Stomach (tissue), 8 donors: ENCODE measurements at regions not wholly inside any gene's neighbourhood (a gene's known extent, or its start where the extent isn't known, plus 50 kb on each side); places are given as distances from the start of the nearest gene placed in this dataset.
A peak's percentile ranks its signal among the peaks of the same experiment; 100 is the strongest.

Source experiments
- DNase-seq, 2 donors: peaks; one replicate each; pipeline versions ENCODE4 v3.0.0 to v3.0.0-alpha.2; 2013 to 2019
- H3K27ac ChIP-seq, 5 donors: fragments of 200-600 bp in 4 of 5; sonication (generic) in 4 of 5; one replicate each; pipeline ENCODE4 v1.5.1; 2013 to 2019; ENCODE audit warnings: mild to moderate bottlenecking in 1 of 5, moderate library complexity in 1 of 5
- H3K27me3 ChIP-seq, 3 donors: fragments of 200-600 bp; sonication (generic); one replicate each; pipeline ENCODE4 v1.5.1; 2017 to 2019; ENCODE audit warnings: mixed run types in 1 of 3
- H3K36me3 ChIP-seq, 4 donors: fragments of 200-600 bp; sonication (generic); 1 replicate in 3 of 4; 2 replicates in 1 of 4; pipeline ENCODE4 v1.5.1; 2016 to 2019
- H3K4me1 ChIP-seq, 4 donors: fragments of 200-600 bp; sonication (generic); one replicate each; pipeline ENCODE4 v1.5.1; 2016 to 2019
- H3K4me3 ChIP-seq, 4 donors: fragments of 200-600 bp; sonication (generic) in 3 of 4; one replicate each; pipeline ENCODE4 v1.5.1; 2016 to 2019; ENCODE audit warnings: mild to moderate bottlenecking in 1 of 4
- H3K9me3 ChIP-seq, 4 donors: fragments of 200-600 bp; sonication (generic); one replicate each; pipeline ENCODE4 v1.5.1; 2016 to 2019
- EP300 ChIP-seq: sonication (generic); formaldehyde crosslinking; IDR thresholded peaks from one replicate; pipeline ENCODE4 v1.6.1; 2017; ENCODE audit warnings: antibody characterized with exemption
- POLR2A ChIP-seq, 4 donors: fragments of 450-650 bp; IDR thresholded peaks; one replicate each; pipeline ENCODE4 v1.6.1; 2016; ENCODE audit warnings: antibody characterized with exemption in 4 of 4, control low read depth in 2 of 4, mild to moderate bottlenecking in 1 of 4, moderate library complexity in 1 of 4
- POLR2AphosphoS5 ChIP-seq, 3 donors: sonication (generic); formaldehyde crosslinking; IDR thresholded peaks; one replicate each; pipeline ENCODE4 v1.6.1; 2016; ENCODE audit warnings: antibody characterized with exemption in 3 of 3
- WGBS, 5 donors: extraction: QIAGEN DNeasy Blood & Tissue Kit in 3 of 5; methylation state at CpG; one replicate each; pipeline versions ENCODE4 v1.1.5 to v1.1.7; 2013 to 2018; 5-methylcytosine and 5-hydroxymethylcytosine counted together
- intact Hi-C: fragments of 100-400 bp; cut with DNase I; formaldehyde crosslinking; loops from one replicate; pipeline ENCODE4 v1.15.1; 2023; ENCODE audit warnings: low total_unique reads
- TF ChIP-seq, protein P1 (sequence below), 7 experiments: fragments of 450-650 bp in 4 of 7; fragments of 200-600 bp in 3 of 7; sonication (generic) in 3 of 7; IDR thresholded peaks; one replicate each; pipeline ENCODE4 v1.5.1; 2016 to 2019; ENCODE audit warnings: antibody characterized with exemption in 7 of 7, control low read depth in 2 of 7, mild to moderate bottlenecking in 1 of 7
- donor health status: healthy with polysubstance abuse.
- donor health status: Bipolar disorder and iron deficiency.
- donor health status: healthy.

DNA sequence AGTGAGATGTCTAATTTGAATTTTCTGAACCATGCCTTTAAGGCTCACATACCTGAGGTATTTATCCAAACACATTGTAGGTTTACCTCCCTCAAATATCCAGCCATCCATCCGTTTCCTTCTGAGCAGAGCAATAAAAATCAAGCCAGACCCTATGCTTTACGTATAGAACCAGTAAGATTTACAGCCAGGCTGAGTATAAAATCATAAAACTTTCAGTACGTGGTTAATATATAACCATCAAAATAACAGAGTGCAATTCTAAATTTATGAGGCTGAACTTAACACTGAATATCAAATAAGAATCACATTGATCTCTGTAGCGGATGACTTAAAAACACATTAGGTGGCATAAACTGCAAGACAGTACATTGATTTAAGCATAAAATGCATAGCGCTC lies 877.9 kb upstream of the WWC1 start:
- Histone ChIP-seq H3K27ac (no peak overlapping the region), H3K9me3 (no peaks in the 10 kb centered on the region), H3K36me3 (no peaks in the 10 kb centered on the region), H3K4me3 (no peak overlapping the region), H3K4me1 (no peaks in the 10 kb centered on the region), H3K27me3 (no peaks in the 10 kb centered on the region)
- no peak for TF ChIP-seq POLR2A (IDR thresholded peaks at IDR 0.05)
- no peak for TF ChIP-seq POLR2AphosphoS5 (IDR thresholded peaks at IDR 0.05)
- TF ChIP-seq EP300, result no peak
- TF ChIP-seq, protein P1, sequence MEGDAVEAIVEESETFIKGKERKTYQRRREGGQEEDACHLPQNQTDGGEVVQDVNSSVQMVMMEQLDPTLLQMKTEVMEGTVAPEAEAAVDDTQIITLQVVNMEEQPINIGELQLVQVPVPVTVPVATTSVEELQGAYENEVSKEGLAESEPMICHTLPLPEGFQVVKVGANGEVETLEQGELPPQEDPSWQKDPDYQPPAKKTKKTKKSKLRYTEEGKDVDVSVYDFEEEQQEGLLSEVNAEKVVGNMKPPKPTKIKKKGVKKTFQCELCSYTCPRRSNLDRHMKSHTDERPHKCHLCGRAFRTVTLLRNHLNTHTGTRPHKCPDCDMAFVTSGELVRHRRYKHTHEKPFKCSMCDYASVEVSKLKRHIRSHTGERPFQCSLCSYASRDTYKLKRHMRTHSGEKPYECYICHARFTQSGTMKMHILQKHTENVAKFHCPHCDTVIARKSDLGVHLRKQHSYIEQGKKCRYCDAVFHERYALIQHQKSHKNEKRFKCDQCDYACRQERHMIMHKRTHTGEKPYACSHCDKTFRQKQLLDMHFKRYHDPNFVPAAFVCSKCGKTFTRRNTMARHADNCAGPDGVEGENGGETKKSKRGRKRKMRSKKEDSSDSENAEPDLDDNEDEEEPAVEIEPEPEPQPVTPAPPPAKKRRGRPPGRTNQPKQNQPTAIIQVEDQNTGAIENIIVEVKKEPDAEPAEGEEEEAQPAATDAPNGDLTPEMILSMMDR (IDR thresholded peaks at IDR 0.05), result no peak
- intact Hi-C loops, result no loop called here
- 80 to 86% (median 82%) methylated on average over 5 of the region's 5 CpGs for WGBS, 5 donors
- DNase-seq, result no peak

DNA sequence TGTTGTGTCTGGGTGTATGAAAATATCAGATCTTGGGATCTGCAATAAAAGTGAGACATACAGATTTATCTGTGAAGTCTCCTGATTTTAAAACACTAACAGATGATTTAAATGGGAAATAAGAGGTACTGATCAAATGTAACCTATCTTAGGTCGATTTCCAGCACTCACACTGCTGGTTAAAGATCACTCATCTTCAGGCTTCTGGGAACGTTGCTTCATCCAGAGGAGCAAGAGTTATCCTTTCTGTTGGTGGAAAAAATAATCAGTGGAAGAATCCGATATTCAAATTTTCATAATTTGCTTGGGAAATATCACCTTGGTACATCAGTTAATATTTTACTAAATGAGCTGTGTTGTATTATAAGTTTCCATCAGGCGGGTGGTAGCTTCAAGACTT lies 876.8 kb upstream of the WWC1 start:
- Histone ChIP-seq H3K9me3 (no peaks in the 10 kb centered on the region), H3K27me3 (no peaks in the 10 kb centered on the region), H3K36me3 (no peaks in the 10 kb centered on the region), H3K4me3 (no peak overlapping the region), H3K27ac (no peak overlapping the region), H3K4me1 (no peaks in the 10 kb centered on the region)
- 68 to 79% (median 70%) methylated on average over 4 of the region's 4 CpGs for WGBS, 5 donors
- intact Hi-C loops, result no loop called here
- no peak for DNase-seq
- TF ChIP-seq POLR2AphosphoS5 (IDR thresholded peaks at IDR 0.05) (no peak), EP300 (no peak), POLR2A (IDR thresholded peaks at IDR 0.05) (no peak)
- TF ChIP-seq, protein P1 (IDR thresholded peaks at IDR 0.05), result no peak

DNA sequence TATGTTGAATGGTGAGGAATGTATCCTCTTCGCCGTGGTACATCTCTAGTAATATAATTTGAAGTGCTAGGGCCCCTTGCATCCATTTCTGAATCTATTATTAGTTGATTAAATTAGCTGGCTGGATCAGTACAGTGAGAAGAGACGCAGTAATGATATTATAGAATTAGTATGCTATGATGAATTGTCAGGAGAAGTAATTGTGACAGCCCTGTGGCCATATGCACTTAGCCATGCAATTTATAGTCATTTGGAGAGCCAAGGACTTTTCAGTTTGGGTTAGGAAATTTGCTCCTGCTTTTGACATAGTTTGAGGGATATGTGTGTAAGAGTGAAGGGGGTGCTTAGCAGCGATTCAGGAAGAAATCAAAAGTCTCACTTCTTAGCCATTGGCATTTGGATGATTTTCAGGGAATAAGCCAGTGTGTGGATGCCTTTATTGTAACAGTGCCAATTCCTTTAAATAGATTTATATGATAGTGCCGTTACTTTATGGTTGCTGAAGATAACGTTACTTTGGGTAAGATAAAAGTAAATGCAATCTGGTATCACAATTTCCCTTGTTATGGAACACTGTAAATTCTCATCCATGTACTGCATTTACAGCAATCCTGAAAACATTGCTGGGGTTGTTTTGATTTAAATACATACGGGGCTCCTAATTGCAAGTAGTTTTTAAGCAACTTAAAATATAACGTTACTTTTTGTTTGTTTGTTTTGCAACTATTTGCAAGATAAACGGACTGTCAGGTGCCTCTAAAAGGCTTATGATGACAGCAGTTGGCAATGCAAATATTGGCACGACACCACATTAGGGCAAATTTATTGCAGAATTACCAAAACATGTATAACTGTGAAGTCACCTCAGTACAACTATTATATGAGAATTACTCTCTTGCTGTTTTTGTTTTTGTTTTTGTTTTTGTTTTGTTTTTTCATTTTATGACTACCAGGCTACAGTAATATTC lies 875.4 kb upstream of the WWC1 start:
- Histone ChIP-seq H3K4me3 (no peak overlapping the region), H3K27ac (no peak overlapping the region), H3K36me3 (no peaks in the 10 kb centered on the region), H3K9me3 (no peaks in the 10 kb centered on the region), H3K4me1 (no peaks in the 10 kb centered on the region), H3K27me3 (no peaks in the 10 kb centered on the region)
- peak in 1 of 2 donors; percentile 7 for DNase-seq
- TF ChIP-seq, protein P1 (IDR thresholded peaks at IDR 0.05), result no peak
- TF ChIP-seq EP300 (no peak), POLR2AphosphoS5 (IDR thresholded peaks at IDR 0.05) (no peak), POLR2A (IDR thresholded peaks at IDR 0.05) (no peak)
- WGBS, 5 donors, result 45 to 48% (median 48%) methylated on average over 10 of the region's 10 CpGs
- intact Hi-C loops, result no loop called here

DNA sequence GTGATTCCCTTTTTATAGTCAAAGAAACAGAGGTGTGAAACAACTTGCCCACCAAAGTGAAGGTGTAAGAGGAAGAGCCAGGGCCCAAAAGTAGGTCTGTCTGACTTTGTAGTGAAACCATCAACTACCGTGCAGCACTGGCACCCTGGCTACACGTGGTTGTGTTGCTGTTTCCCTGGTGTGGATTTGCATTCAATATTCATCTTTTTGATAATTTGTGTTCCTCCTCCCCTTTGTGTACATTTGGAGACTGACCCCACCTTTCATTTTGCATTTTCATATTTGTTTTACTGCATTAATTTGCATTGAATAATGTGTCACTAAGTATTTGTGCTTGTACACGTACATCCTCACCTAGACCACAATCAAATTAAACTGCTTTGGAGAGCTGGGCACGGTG lies 873.8 kb upstream of the WWC1 start:
- H3K4me3 ChIP-seq, result no peak overlapping the region
- no peaks in the 10 kb centered on the region for H3K4me1 ChIP-seq
- TF ChIP-seq, protein P1 (IDR thresholded peaks at IDR 0.05), result no peak
- TF ChIP-seq EP300 (no peak), POLR2A (IDR thresholded peaks at IDR 0.05) (no peak), POLR2AphosphoS5 (IDR thresholded peaks at IDR 0.05) (no peak)
- H3K36me3 ChIP-seq, result no peaks in the 10 kb centered on the region
- no peaks in the 10 kb centered on the region for H3K27me3 ChIP-seq
- no peak for DNase-seq
- H3K27ac ChIP-seq, result no peak overlapping the region
- H3K9me3 ChIP-seq, result no peaks in the 10 kb centered on the region
- 76 to 84% (median 83%) methylated on average over 4 of the region's 4 CpGs for WGBS, 5 donors
- intact Hi-C loops, result no loop called here
